Testis (tissue), 2 donors: ENCODE measurements at regions not wholly inside any gene's neighbourhood (a gene's known extent, or its start where the extent isn't known, plus 50 kb on each side); places are given as distances from the start of the nearest gene placed in this dataset.

Experiments used
- POLR2A ChIP-seq: fragments of 450-650 bp; IDR thresholded peaks from one replicate; pipeline ENCODE4 v1.6.1; 2017; ENCODE audit warnings: antibody characterized with exemption, mild to moderate bottlenecking, moderate library complexity
- TF ChIP-seq, protein P1 (sequence below), 3 experiments: fragments of 450-650 bp in 2 of 3; fragments of 200-600 bp in 1 of 3; sonication (generic) in 1 of 3; IDR thresholded peaks; one replicate each; pipeline ENCODE4 v1.5.1; 2016 to 2019; ENCODE audit warnings: antibody characterized with exemption in 3 of 3, mild to moderate bottlenecking in 2 of 3, moderate library complexity in 1 of 3

DNA sequence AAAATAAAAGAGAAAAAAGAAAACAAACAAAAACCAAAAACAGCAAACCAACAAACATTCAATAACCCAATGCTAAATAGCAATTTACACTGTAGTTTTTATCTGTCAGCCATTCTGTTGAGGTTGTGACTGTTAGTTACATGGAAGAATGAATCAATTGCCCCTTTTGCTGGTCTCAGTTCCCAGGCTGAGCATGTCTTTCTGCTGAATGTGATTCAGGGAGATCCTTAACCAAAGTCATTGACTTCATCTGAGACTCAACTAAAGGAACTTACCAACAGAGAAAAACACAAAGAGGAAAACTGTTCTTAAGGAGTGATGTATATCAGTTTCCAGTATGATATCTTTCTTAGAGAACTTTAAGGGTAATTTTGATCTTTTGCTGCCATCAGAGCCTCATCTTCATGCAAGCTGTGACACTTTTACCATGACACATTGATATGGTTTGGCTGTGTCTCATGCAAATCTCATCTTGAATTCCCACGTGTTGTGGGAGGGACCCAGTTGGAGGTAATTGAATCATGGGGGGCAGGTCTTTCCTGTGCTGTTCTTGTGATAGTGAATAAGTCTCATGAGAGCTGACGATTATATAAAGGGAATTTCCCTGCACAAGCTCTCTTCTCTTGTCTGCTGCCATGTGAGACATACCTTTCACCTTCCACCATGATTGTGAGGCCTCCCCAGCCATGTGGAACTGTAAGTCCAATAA is 469.8 kb downstream of the KIF20B start:
- TF ChIP-seq POLR2A = no peak
- TF ChIP-seq, protein P1, sequence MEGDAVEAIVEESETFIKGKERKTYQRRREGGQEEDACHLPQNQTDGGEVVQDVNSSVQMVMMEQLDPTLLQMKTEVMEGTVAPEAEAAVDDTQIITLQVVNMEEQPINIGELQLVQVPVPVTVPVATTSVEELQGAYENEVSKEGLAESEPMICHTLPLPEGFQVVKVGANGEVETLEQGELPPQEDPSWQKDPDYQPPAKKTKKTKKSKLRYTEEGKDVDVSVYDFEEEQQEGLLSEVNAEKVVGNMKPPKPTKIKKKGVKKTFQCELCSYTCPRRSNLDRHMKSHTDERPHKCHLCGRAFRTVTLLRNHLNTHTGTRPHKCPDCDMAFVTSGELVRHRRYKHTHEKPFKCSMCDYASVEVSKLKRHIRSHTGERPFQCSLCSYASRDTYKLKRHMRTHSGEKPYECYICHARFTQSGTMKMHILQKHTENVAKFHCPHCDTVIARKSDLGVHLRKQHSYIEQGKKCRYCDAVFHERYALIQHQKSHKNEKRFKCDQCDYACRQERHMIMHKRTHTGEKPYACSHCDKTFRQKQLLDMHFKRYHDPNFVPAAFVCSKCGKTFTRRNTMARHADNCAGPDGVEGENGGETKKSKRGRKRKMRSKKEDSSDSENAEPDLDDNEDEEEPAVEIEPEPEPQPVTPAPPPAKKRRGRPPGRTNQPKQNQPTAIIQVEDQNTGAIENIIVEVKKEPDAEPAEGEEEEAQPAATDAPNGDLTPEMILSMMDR (IDR thresholded peaks at IDR 0.05) = no peak
